Non-pigmented ciliary epithelial cell (primary cell): ENCODE measurements at regions not wholly inside any gene's neighbourhood (a gene's known extent, or its start where the extent isn't known, plus 50 kb on each side); places are given as distances from the start of the nearest gene placed in this dataset.

ENCODE experiments used
- DNase-seq: peaks from one replicate; pipeline ENCODE4 v3.0.0-alpha.2; 2010; ENCODE audit warnings: low read depth

- DNase-seq = no peak
These were observed 200.0 kb downstream of the HIBADH start for GRCh38 chr7:27462575-27463270.

DNA sequence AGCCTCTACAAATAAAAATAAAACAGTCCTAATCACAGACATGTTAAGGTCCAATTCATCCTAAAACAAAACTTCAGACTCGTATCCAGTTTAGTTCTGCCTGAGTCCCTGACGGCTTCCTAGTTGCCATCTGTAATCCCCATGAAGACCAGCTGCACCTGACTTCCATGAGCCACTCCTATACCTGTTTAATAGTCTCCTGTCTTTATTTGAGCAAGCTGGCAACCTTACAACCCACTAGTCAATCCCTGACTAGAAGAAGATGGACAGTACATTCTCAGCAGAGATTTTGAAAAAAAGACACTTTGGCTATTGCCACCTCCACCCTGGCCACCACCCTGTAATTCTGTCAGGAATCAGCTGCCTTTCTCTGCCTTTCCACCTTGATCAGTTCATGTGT, 197.7 kb downstream of the HIBADH start:
- DNase-seq = no peak

- no peak for DNase-seq
These were observed 196.0 kb downstream of the HIBADH start for GRCh38 chr7:27466703-27467102.

DNA sequence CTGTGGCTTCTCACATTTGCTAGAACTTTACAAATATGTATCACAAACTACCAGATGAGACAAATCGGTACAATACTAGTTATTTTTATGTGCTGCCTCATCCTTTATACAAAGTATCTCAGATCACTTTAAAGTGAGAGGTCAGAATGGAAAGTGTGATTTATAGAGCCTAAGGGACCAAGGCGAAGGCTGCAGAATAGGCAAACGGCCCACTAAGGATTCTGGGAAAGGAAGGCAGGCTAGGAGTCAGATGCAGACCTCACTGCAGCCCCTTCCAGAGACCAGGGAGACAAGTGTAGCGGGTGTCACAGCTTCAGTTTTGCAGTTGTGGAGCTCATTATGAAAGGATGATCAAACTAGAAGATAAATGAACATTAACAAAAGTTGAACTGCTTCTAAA, 190.6 kb downstream of the HIBADH start:
- no peak for DNase-seq
